HG03135 (cell line): ENCODE measurements at regions not wholly inside any gene's neighbourhood (a gene's known extent, or its start where the extent isn't known, plus 50 kb on each side); places are given as distances from the start of the nearest gene placed in this dataset.
A peak's percentile ranks its signal among the peaks of the same experiment; 100 is the strongest.
"Not testable (repeated sequence)": the region's sequence is repeated elsewhere in the genome, so short reads cannot be mapped to it uniquely, and the experiment has no call there.

ENCODE experiments used
- ATAC-seq: cut with Tn5 transposase; IDR thresholded peaks from one replicate; pipeline ENCODE4 v1.9.1; 2021; ENCODE audit warnings: mild to moderate bottlenecking, moderate library complexity; ENCODE audit not compliant: unreplicated experiment

- ATAC-seq, result no peak
Observed at GRCh38 chr12:76180401-76181277, 96.2 kb upstream of the NAP1L1 start.

- no peak for ATAC-seq
Observed at GRCh38 chr12:76178452-76178851, 94.0 kb upstream of the NAP1L1 start.

GRCh38 chr12:76177821-76178220 is 93.3 kb upstream of the NAP1L1 start:
- ATAC-seq, result no peak

GRCh38 chr12:76176940-76177339 is 92.5 kb upstream of the NAP1L1 start:
- ATAC-seq, result no peak

- ATAC-seq, result not testable (repeated sequence)
Observed at GRCh38 chr12:76175946-76176345, 91.5 kb upstream of the NAP1L1 start.

- ATAC-seq, result no peak
Observed at GRCh38 chr12:76173756-76174155, 89.3 kb upstream of the NAP1L1 start.

- peak; percentile 97 for ATAC-seq
Observed at GRCh38 chr12:76158518-76159321, 74.2 kb upstream of the NAP1L1 start.

- ATAC-seq, result no peak
Observed at GRCh38 chr12:76156726-76157125, 72.2 kb upstream of the NAP1L1 start.

- no peak for ATAC-seq
Observed at GRCh38 chr12:76156314-76156713, 71.8 kb upstream of the NAP1L1 start.

GRCh38 chr12:76155157-76155670 is 70.7 kb upstream of the NAP1L1 start:
- ATAC-seq, result no peak

- no peak for ATAC-seq
Observed at GRCh38 chr12:76153616-76154015, 69.1 kb upstream of the NAP1L1 start.

- peak; percentile 73 for ATAC-seq
Observed at GRCh38 chr12:76152181-76152807, 67.8 kb upstream of the NAP1L1 start.

GRCh38 chr12:76144245-76144549 is 59.7 kb upstream of the NAP1L1 start:
- no peak for ATAC-seq

GRCh38 chr12:76143343-76144244 is 59.1 kb upstream of the NAP1L1 start:
- peak; percentile 93 for ATAC-seq

- ATAC-seq, result no peak
Observed at GRCh38 chr12:76142305-76142704, 57.8 kb upstream of the NAP1L1 start.

- ATAC-seq, result no peak
Observed at GRCh38 chr12:76138656-76139055, 54.2 kb upstream of the NAP1L1 start.

GRCh38 chr12:76137606-76138005 is 53.1 kb upstream of the NAP1L1 start:
- no peak for ATAC-seq

GRCh38 chr12:76135456-76135855 is 51.0 kb upstream of the NAP1L1 start:
- no peak for ATAC-seq
